ENCODE measurements at regions not wholly inside any gene's neighbourhood (a gene's known extent, or its start where the extent isn't known, plus 50 kb on each side); places are given as distances from the start of the nearest gene placed in this dataset.

DNA sequence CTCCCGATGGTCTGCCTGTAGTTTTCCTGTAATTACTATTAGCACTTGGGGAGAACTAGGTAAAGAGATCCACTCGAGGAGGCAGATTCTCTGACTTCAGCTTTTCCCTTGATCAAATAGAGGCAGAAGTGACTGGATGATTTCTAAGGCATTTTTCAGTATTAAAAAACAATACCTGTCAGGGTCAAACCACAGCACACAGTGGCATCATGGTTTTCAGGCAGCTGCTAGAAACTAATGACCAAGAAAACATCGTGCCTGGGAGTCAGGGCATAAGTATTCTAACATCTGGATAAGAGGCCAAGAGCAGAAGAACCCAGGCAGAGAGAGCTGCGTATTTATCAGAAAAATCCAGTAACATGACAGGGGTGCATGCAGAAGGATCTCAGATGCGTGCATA lies 419.9 kb downstream of the TUSC7 start:
- Histone ChIP-seq H3K4me1 (ENCODE audit: control insufficient read depth in 1 of 2, insufficient read depth in 2 of 2, low read length in 2 of 2) (peaks cover 8 to 21% of the 10 kb centered on the region in 2 donors), H3K9me3 (ENCODE audit: control insufficient read depth in 1 of 2, low read length in 2 of 2) (no peaks in the 10 kb centered on the region), H3K27me3 (ENCODE audit: control insufficient read depth in 1 of 2, insufficient read depth in 2 of 2, low read length in 2 of 2) (no peaks in the 10 kb centered on the region), H3K4me3 (ENCODE audit: low read depth in 1 of 2, low read length in 2 of 2) (no peak overlapping the region), H3K27ac (ENCODE audit: low read depth, low read length) (no peak overlapping the region), H3K9ac (ENCODE audit: low read depth in 1 of 2, low read length in 2 of 2) (no peak overlapping the region), H3K36me3 (ENCODE audit: control insufficient read depth in 1 of 2, insufficient read depth in 2 of 2, low read length in 2 of 2) (no peaks in the 10 kb centered on the region)

DNA sequence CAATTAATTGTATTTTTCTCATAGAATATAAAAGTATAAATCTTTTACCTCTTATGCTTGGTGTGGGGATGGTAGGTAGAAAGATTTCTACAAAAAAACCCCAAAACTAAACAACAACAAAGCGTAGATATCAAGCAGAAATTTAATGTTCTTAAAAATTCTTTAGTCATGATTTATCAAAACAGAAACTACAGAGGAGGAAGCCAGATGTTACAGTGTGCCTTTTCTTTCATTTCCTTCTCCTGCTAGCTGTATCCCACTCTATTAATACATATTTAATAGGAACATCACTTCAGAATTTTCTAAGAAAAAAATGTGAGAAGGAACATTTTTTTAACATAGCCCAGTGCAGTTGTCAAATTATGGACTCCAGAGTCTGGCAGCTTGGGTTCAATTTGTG lies 420.6 kb downstream of the TUSC7 start:
- H3K27me3 ChIP-seq (ENCODE audit: control insufficient read depth in 1 of 2, insufficient read depth in 2 of 2, low read length in 2 of 2): no peaks in the 10 kb centered on the region
- H3K36me3 ChIP-seq (ENCODE audit: control insufficient read depth in 1 of 2, insufficient read depth in 2 of 2, low read length in 2 of 2): no peaks in the 10 kb centered on the region
- no peaks in the 10 kb centered on the region for H3K9me3 ChIP-seq (ENCODE audit: control insufficient read depth in 1 of 2, low read length in 2 of 2)
- H3K4me1 ChIP-seq (ENCODE audit: control insufficient read depth in 1 of 2, insufficient read depth in 2 of 2, low read length in 2 of 2): peaks cover 8 to 21% of the 10 kb centered on the region in 2 donors
- H3K4me3 ChIP-seq (ENCODE audit: low read depth in 1 of 2, low read length in 2 of 2): no peak overlapping the region
- H3K9ac ChIP-seq (ENCODE audit: low read depth in 1 of 2, low read length in 2 of 2): no peak overlapping the region
- no peak overlapping the region for H3K27ac ChIP-seq (ENCODE audit: low read depth, low read length)

DNA sequence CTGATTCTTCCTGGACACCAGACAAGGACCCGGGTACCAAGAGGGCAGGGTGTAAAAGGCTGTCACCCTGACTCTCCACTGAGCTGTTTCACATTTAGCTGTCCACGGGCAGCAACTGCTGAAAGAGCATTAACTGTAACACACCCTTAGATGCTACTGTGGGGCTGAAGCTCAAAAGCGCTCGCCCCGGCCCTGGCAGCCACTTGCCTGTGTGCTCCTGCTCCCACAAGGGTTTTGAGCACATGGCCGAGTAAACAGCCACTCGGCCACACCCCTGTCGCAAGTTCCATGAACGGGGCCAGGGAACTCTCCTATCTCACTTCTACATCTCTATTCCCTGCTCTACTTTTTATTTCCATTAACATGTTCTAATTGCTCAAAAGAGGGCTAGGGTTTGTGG lies 421.7 kb downstream of the TUSC7 start:
- no peaks in the 10 kb centered on the region for H3K27me3 ChIP-seq (ENCODE audit: control insufficient read depth in 1 of 2, insufficient read depth in 2 of 2, low read length in 2 of 2)
- H3K27ac ChIP-seq (ENCODE audit: low read depth, low read length): no peak overlapping the region
- peaks cover 8 to 21% of the 10 kb centered on the region in 2 donors for H3K4me1 ChIP-seq (ENCODE audit: control insufficient read depth in 1 of 2, insufficient read depth in 2 of 2, low read length in 2 of 2)
- no peaks in the 10 kb centered on the region for H3K36me3 ChIP-seq (ENCODE audit: control insufficient read depth in 1 of 2, insufficient read depth in 2 of 2, low read length in 2 of 2)
- no peaks in the 10 kb centered on the region for H3K9me3 ChIP-seq (ENCODE audit: control insufficient read depth in 1 of 2, low read length in 2 of 2)
- H3K9ac ChIP-seq (ENCODE audit: low read depth in 1 of 2, low read length in 2 of 2): no peak overlapping the region
- no peak overlapping the region for H3K4me3 ChIP-seq (ENCODE audit: low read depth in 1 of 2, low read length in 2 of 2)

DNA sequence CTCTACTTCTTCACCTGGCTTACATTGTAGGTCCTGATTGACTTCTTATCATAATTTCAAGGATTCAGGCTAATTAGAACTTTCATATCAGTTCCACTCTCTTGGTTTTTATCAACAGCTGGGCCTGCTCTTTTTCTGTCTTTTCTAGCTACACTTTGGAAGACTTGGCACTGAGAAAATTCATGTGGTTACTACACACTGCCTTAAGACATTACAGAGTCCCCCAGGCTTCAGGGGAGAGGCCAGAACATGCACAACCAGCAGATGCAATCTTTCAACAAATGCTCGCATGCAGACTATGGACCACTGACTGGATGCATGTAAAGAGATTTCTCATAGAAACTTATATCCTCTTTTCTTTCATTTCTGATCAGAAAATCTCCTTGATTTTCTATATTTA lies 423.5 kb downstream of the TUSC7 start:
- H3K4me1 ChIP-seq (ENCODE audit: control insufficient read depth in 1 of 2, insufficient read depth in 2 of 2, low read length in 2 of 2): peaks cover 8 to 21% of the 10 kb centered on the region in 2 donors
- H3K9ac ChIP-seq (ENCODE audit: low read depth in 1 of 2, low read length in 2 of 2): no peak overlapping the region
- no peak overlapping the region for H3K27ac ChIP-seq (ENCODE audit: low read depth, low read length)
- H3K4me3 ChIP-seq (ENCODE audit: low read depth in 1 of 2, low read length in 2 of 2): no peak overlapping the region
- no peaks in the 10 kb centered on the region for H3K9me3 ChIP-seq (ENCODE audit: control insufficient read depth in 1 of 2, low read length in 2 of 2)
- H3K36me3 ChIP-seq (ENCODE audit: control insufficient read depth in 1 of 2, insufficient read depth in 2 of 2, low read length in 2 of 2): no peaks in the 10 kb centered on the region
- H3K27me3 ChIP-seq (ENCODE audit: control insufficient read depth in 1 of 2, insufficient read depth in 2 of 2, low read length in 2 of 2): no peaks in the 10 kb centered on the region

DNA sequence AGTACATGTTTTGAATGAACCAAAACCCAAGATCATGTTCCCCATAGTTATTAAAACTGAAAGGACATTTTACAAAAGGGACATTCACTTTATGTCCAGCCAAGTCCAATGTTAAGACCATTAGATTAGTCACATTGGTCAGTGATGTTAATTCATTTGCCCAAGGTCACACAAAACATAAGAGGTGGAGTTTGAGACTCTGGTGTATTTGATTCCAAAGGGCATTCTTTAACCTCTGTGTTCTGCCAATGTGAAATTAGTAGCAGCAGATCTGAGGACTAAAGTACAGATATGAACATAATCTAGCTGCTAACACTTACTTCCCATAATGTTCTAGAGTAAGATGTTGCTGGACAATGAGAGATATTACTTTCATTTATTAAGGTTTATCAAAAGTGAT lies 425.6 kb downstream of the TUSC7 start:
- H3K27me3 ChIP-seq (ENCODE audit: control insufficient read depth in 1 of 2, insufficient read depth in 2 of 2, low read length in 2 of 2): no peaks in the 10 kb centered on the region
- H3K4me3 ChIP-seq (ENCODE audit: low read depth in 1 of 2, low read length in 2 of 2): no peak overlapping the region
- peaks cover 8 to 14% of the 10 kb centered on the region in 2 donors for H3K4me1 ChIP-seq (ENCODE audit: control insufficient read depth in 1 of 2, insufficient read depth in 2 of 2, low read length in 2 of 2)
- H3K27ac ChIP-seq (ENCODE audit: low read depth, low read length): no peak overlapping the region
- no peak overlapping the region for H3K9ac ChIP-seq (ENCODE audit: low read depth in 1 of 2, low read length in 2 of 2)
- H3K9me3 ChIP-seq (ENCODE audit: control insufficient read depth in 1 of 2, low read length in 2 of 2): no peaks in the 10 kb centered on the region
- no peaks in the 10 kb centered on the region for H3K36me3 ChIP-seq (ENCODE audit: control insufficient read depth in 1 of 2, insufficient read depth in 2 of 2, low read length in 2 of 2)

DNA sequence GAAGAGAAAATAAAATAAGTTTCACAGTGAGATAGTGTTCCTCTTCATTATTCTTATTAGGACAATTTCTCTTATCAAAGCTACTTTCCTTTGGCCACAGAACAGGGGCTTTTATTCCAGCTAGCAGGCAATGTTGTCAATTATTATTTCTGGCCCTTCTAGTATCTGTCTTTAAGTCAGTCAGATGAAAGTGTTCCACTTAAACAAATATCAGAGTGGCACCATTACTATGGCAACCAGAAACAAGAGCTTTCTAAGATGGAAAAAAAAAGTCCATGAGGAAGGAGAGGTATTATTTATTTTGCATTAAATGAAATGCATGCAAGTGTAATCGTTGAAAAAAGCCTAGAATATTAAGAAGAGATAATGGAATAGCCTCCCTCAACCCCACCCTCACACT lies 426.4 kb downstream of the TUSC7 start:
- Histone ChIP-seq H3K9ac (ENCODE audit: low read depth in 1 of 2, low read length in 2 of 2) (no peak overlapping the region), H3K36me3 (ENCODE audit: control insufficient read depth in 1 of 2, insufficient read depth in 2 of 2, low read length in 2 of 2) (no peaks in the 10 kb centered on the region), H3K27ac (ENCODE audit: low read depth, low read length) (no peak overlapping the region), H3K27me3 (ENCODE audit: control insufficient read depth in 1 of 2, insufficient read depth in 2 of 2, low read length in 2 of 2) (no peaks in the 10 kb centered on the region), H3K9me3 (ENCODE audit: control insufficient read depth in 1 of 2, low read length in 2 of 2) (no peaks in the 10 kb centered on the region), H3K4me1 (ENCODE audit: control insufficient read depth in 1 of 2, insufficient read depth in 2 of 2, low read length in 2 of 2) (peaks cover 3 to 6% of the 10 kb centered on the region in 2 donors), H3K4me3 (ENCODE audit: low read depth in 1 of 2, low read length in 2 of 2) (no peak overlapping the region)

DNA sequence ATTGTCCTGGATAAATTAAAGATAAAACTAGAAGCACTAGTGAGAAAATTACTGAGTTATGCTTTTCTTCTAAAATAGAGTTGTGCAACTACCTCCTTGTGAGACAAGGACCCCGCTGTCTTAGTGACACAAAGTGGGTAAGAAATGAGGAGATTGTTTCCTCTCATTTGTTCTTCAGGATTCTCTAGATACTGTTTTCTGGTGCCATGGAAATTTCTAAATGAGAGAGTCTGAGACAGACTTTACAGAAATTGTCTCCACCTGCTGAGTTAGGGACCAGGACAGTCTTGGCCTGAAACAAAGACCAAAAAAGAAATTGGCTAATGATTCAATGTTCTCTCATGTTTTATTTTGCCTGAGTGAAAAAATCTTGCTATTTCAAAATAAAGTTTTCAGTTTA lies 427.5 kb downstream of the TUSC7 start:
- Histone ChIP-seq H3K9ac (ENCODE audit: low read depth in 1 of 2, low read length in 2 of 2) (no peak overlapping the region), H3K36me3 (ENCODE audit: control insufficient read depth in 1 of 2, insufficient read depth in 2 of 2, low read length in 2 of 2) (no peaks in the 10 kb centered on the region), H3K27me3 (ENCODE audit: control insufficient read depth in 1 of 2, insufficient read depth in 2 of 2, low read length in 2 of 2) (no peaks in the 10 kb centered on the region), H3K4me3 (ENCODE audit: low read depth in 1 of 2, low read length in 2 of 2) (no peak overlapping the region), H3K4me1 (ENCODE audit: control insufficient read depth in 1 of 2, insufficient read depth in 2 of 2, low read length in 2 of 2) (no peaks in the 10 kb centered on the region), H3K9me3 (ENCODE audit: control insufficient read depth in 1 of 2, low read length in 2 of 2) (no peaks in the 10 kb centered on the region), H3K27ac (ENCODE audit: low read depth, low read length) (no peak overlapping the region)

DNA sequence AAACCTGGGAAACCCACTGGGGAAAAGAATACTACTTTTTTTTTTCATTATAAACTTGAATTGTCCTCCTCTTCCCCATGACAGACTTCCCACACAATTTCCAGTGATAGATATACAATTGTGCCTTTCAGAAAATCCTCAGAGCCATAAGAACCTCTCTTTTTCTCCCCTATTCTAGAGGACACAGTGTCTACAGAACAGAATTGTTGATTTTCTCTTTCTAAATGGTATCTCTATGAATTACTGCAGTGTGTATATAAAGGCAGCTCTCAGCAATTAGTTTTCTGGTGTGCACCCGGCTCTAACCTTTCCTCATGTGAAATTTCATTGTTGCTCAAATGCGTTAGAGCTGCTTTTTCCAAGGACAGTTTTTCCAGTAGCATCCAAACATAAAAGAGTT lies 430.1 kb downstream of the TUSC7 start:
- H3K9ac ChIP-seq (ENCODE audit: low read depth in 1 of 2, low read length in 2 of 2): no peak overlapping the region
- no peaks in the 10 kb centered on the region for H3K9me3 ChIP-seq (ENCODE audit: control insufficient read depth in 1 of 2, low read length in 2 of 2)
- H3K4me3 ChIP-seq (ENCODE audit: low read depth in 1 of 2, low read length in 2 of 2): no peak overlapping the region
- H3K27ac ChIP-seq (ENCODE audit: low read depth, low read length): no peak overlapping the region
- no peaks in the 10 kb centered on the region for H3K27me3 ChIP-seq (ENCODE audit: control insufficient read depth in 1 of 2, insufficient read depth in 2 of 2, low read length in 2 of 2)
- H3K36me3 ChIP-seq (ENCODE audit: control insufficient read depth in 1 of 2, insufficient read depth in 2 of 2, low read length in 2 of 2): no peaks in the 10 kb centered on the region
- no peaks in the 10 kb centered on the region for H3K4me1 ChIP-seq (ENCODE audit: control insufficient read depth in 1 of 2, insufficient read depth in 2 of 2, low read length in 2 of 2)

DNA sequence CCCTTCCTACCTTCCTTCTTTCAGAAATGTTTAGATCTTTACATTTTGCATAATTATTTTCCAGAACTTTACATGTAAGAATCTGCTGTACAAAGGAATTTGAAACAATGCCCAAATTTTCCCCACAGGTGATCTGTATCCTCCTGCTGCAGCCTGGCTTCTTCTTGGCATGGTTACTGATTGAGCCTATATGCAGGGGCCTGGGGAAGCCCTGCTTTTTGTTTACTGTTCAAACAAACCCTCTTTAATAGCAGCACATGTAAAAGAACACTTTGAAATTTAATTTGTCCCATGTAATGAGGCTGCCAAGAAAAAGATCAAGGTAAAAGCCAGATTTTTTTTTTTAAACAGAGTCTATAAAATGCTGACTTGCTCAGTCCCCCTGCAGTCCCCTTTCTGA lies 432.2 kb downstream of the TUSC7 start:
- Histone ChIP-seq H3K9me3 (ENCODE audit: control insufficient read depth in 1 of 2, low read length in 2 of 2) (no peaks in the 10 kb centered on the region), H3K4me3 (ENCODE audit: low read depth in 1 of 2, low read length in 2 of 2) (no peak overlapping the region), H3K9ac (ENCODE audit: low read depth in 1 of 2, low read length in 2 of 2) (no peak overlapping the region), H3K27me3 (ENCODE audit: control insufficient read depth in 1 of 2, insufficient read depth in 2 of 2, low read length in 2 of 2) (no peaks in the 10 kb centered on the region), H3K36me3 (ENCODE audit: control insufficient read depth in 1 of 2, insufficient read depth in 2 of 2, low read length in 2 of 2) (no peaks in the 10 kb centered on the region), H3K27ac (ENCODE audit: low read depth, low read length) (no peak overlapping the region), H3K4me1 (ENCODE audit: control insufficient read depth in 1 of 2, insufficient read depth in 2 of 2, low read length in 2 of 2) (no peaks in the 10 kb centered on the region)

DNA sequence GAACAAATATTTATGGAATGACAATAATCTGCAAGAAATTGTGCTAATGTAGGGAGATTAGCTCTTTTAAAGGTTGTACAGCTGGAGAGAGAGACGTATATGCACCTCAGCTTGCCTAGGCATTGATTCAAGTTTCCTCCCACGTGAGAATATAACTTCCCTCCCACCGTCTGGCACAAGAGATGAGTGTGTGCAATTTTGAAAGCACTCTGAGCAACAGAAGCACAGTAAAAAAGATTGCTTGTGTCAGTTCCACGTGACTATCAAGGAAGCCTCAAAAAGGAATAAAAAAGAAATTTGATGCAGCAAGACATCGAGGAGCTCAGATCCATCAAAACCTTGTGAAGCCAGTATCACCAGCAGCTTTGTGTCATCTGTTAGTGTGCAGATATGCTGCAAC lies 435.3 kb downstream of the TUSC7 start:
- H3K9ac ChIP-seq (ENCODE audit: low read depth in 1 of 2, low read length in 2 of 2): no peak overlapping the region

DNA sequence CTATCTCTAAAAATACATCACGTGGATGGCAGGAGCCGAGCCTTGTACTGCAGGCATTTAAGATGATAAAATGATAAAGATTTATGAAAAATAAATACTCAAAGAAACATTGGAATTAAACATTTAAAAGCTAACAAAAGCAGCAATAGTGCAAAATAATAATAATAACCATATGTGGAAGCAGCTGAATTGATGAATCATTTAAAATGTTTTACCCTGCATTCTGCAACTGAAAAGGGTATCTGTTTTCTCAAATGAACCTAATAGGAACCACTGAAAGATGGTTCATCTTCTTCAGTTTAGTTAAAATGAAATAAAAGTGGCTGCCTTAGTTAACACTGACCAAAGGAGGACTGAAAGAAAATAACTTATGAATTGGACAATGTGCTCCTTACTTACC lies 436.1 kb downstream of the TUSC7 start:
- Histone ChIP-seq H3K9me3 (ENCODE audit: control insufficient read depth in 1 of 2, low read length in 2 of 2) (no peaks in the 10 kb centered on the region), H3K9ac (ENCODE audit: low read depth in 1 of 2, low read length in 2 of 2) (no peak overlapping the region), H3K4me3 (ENCODE audit: low read depth in 1 of 2, low read length in 2 of 2) (no peak overlapping the region), H3K36me3 (ENCODE audit: control insufficient read depth in 1 of 2, insufficient read depth in 2 of 2, low read length in 2 of 2) (no peaks in the 10 kb centered on the region), H3K27ac (ENCODE audit: low read depth, low read length) (no peak overlapping the region), H3K27me3 (ENCODE audit: control insufficient read depth in 1 of 2, insufficient read depth in 2 of 2, low read length in 2 of 2) (no peaks in the 10 kb centered on the region), H3K4me1 (ENCODE audit: control insufficient read depth in 1 of 2, insufficient read depth in 2 of 2, low read length in 2 of 2) (no peaks in the 10 kb centered on the region)

More for the DNA sequence above, 435.3 kb downstream of the TUSC7 start:
- Histone ChIP-seq H3K27me3 (ENCODE audit: control insufficient read depth in 1 of 2, insufficient read depth in 2 of 2, low read length in 2 of 2) (no peaks in the 10 kb centered on the region), H3K36me3 (ENCODE audit: control insufficient read depth in 1 of 2, insufficient read depth in 2 of 2, low read length in 2 of 2) (no peaks in the 10 kb centered on the region), H3K9me3 (ENCODE audit: control insufficient read depth in 1 of 2, low read length in 2 of 2) (no peaks in the 10 kb centered on the region), H3K4me1 (ENCODE audit: control insufficient read depth in 1 of 2, insufficient read depth in 2 of 2, low read length in 2 of 2) (no peaks in the 10 kb centered on the region), H3K4me3 (ENCODE audit: low read depth in 1 of 2, low read length in 2 of 2) (no peak overlapping the region), H3K27ac (ENCODE audit: low read depth, low read length) (no peak overlapping the region)
